HG03103 (cell line): ENCODE measurements at regions not wholly inside any gene's neighbourhood (a gene's known extent, or its start where the extent isn't known, plus 50 kb on each side); places are given as distances from the start of the nearest gene placed in this dataset.
A peak's percentile ranks its signal among the peaks of the same experiment; 100 is the strongest.

Experiments used
- ATAC-seq: cut with Tn5 transposase; IDR thresholded peaks from one replicate; pipeline ENCODE4 v1.9.1; 2021; ENCODE audit warnings: low read depth; ENCODE audit not compliant: unreplicated experiment

DNA sequence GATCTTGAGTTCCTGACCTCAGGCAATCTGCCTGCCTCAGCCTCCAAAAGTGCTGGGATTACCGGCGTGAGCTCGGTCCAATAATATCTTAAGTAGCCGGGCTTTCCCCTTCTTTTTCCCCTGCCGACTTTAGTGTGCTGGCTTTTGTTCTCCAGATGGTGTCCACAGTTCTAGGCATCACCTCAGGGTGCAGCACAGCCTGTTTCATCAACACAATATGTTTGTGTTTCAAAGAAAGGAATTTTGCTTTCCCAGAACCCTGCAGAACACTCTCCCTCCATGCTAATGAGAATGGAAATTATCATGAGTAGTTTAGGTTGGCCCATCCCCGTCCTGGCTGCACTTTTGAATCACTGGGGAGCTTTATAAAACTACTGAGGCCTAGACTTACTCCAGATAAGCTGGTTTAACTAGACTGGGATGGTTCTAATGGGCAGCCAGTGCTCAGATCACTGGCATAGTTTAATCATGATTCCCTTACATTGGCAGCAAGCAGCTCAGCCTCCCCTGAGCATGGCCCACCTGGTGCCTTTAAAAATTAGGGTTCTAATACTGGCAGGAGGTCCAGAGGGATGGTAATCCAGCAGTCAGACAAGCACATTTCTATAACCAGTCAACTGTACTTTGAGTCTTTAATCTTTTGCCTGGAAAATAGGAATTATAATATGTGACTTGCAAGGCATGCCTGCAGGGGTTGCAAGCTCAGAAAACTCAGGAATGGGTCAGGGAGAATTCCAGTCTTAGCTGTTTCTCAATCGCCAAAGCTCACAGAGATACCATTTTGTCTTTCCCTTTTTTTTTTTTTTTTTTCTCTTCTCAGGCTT, 127.6 kb upstream of the RASGRP1 start:
- ATAC-seq: no peak

DNA sequence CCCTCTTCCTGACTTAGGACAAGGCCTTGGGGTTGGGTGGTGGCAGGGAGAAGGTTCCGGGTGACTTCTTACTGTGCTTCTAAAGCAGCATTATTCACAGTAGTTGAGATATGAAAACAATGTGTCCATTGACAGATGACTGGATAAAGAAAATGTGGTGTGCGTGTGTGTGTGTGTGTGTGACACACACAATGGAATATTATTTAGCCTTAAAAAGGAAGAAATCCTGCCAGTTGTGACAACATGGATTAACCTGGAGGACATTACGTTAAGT, 128.1 kb upstream of the RASGRP1 start:
- no peak for ATAC-seq

DNA sequence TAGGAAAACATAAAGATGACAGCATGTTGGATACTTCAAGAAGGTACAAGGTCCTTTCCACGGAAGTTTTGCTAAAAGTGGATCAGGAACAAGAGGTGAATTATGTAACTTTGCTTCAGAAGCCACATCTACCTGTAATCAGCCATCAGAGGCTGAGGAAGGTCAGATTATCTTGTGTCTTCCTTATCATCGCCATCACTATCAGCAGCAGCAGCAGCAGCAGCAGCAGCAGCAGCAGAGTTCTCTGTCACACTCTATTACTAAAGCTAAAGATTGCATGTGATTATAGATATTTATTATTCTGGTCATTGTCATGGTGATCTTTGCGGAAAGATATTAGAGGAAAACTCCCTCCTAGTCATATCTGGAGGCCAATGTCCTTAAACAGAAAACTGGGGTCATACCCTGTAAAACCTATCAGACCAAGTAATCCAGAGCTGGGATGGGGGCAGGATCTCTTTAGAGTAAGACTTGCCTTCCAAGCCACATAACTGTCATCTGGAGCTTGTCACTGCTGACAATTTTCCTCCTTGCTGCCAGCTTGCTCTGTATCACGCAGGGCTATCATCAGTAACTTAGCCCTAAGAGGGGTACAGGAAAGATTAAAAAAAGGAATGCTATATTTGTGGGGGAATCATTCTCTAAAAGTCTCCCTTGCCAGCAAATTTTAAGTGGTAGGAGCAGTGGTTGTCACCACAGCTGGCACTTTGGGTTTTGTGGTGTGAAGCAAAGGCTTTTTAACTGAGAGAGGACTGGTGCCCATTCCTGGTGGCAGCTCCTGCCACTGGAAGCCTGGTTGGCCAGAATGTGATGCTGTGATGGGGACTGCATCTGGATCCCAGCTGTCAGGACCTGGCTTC, 130.9 kb upstream of the RASGRP1 start:
- no peak for ATAC-seq

DNA sequence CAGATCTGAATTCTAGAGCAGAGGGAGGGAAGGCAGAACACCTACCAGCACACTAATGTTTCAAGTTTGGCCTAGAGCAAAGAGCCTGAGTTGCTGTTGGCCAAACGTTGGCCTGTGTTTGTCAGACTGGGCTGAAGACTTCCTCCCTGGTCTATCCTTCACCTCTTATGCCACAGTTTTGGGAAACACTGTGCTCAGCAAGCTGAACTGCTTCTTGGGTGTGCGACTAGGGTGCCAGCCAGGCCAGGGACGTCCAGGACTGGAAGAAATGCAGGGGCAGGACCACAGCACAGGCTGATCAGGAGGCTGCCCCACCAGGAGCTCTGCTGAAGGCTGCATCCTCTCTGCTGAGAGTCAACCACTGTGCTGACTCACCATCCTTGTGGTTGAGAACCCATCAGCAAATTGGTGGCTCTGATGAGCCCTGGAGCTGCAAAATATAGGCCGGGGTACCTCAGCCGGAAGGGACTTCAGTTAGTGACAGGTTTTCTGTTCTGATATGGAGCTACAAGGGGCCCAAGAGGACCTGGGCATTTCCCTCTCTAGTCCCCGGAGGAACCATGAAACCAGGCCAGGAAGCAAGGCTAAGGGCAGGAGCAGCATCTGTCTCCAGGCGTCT, 131.6 kb upstream of the RASGRP1 start:
- ATAC-seq: peak; percentile 53

DNA sequence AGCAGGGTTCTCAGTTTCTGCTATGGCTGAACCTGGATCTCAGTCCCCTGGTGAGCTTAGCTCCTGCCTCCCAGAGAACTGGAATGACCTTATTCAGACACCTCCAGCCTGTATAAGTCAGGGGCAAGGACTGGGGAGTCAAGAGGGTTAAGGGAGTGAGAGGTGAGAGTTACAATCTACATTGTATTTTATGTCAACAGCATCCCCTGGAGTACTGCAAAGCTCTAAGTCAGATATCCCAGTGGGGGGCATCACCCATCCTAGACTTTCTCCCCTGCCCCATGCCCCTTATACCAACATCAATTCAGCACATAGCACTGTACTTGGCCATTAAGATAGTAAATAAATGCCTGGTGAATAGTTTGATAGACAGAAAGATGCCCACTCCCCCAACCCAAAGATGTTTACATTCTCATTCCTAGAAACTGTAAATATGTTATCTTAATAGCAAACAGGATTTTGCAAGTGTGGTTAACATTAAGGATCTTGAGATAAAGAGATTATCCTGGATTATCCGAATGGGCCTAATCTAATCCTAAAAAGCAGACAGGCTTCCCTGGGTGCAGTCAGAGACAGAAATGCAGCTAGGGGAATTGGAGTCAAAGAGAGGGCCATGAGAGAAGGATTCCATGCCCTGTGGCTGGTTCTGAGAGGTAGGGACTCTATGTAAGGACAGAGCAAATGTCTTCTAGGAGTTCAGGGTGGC, 132.3 kb upstream of the RASGRP1 start:
- ATAC-seq: no peak

DNA sequence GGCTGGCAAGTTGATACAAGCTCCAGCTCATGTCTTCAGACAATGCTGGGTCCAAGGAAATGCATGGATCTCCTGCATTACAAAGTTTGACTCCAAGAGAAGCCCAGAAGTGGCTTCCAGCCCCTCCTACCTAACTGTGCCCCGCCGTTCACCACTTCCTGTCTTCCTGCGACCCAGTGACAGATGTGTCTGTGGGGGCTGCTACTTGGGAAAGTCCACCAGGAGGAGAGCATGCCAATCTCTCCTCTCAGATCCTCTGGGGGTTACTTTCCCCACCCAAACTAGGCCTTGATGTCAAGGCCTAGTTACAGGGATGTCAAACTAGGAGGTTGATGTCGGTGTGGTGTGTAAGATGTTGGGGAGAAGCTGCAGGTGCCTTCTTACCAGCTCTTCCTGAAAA, 133.6 kb upstream of the RASGRP1 start:
- ATAC-seq: no peak

DNA sequence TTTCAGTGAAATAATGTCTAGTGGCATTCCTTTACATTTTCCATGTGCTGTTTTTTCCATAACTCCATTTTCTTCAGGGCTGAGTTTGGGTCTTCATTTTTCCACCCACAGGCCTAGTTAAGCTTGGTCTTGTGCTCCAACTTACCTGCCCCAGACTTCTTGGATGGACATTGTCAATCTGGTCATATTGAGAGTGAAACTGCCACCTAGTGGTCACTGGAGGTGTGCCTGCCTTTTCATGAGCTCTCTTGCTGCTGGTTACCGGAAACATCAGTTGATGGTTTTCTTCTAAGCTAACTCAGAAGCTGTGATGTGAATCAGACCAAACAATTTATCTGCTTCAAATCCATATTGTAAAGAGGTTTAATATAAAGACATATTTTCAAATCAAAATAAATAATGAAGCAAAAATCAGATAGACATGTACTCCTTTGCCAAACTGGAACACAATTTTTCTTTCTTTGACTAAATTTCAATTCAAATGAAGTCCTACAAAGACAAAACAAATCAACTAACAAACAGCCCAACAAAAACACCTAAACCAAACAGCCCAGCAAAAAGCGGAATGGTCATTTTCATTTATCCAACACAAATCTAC, 135.1 kb upstream of the RASGRP1 start:
- ATAC-seq: peak; percentile 55

DNA sequence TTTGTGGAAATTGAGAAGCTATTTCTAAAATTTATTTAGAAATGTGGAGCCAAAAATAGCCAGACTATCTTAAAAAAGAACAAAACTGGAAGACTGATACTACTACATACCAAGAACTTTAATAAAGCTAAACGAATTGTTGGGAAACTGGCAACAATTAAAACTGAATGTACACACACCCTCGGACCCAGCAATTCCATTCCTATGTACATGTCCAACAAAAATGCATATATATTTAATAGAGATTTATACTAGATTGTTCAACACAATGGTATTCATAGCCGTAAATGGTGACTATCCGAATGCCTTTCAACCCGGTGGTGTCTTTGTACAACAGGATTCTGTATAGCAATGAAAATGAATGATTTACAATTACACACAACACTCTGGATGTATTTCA, 136.5 kb upstream of the RASGRP1 start:
- no peak for ATAC-seq

DNA sequence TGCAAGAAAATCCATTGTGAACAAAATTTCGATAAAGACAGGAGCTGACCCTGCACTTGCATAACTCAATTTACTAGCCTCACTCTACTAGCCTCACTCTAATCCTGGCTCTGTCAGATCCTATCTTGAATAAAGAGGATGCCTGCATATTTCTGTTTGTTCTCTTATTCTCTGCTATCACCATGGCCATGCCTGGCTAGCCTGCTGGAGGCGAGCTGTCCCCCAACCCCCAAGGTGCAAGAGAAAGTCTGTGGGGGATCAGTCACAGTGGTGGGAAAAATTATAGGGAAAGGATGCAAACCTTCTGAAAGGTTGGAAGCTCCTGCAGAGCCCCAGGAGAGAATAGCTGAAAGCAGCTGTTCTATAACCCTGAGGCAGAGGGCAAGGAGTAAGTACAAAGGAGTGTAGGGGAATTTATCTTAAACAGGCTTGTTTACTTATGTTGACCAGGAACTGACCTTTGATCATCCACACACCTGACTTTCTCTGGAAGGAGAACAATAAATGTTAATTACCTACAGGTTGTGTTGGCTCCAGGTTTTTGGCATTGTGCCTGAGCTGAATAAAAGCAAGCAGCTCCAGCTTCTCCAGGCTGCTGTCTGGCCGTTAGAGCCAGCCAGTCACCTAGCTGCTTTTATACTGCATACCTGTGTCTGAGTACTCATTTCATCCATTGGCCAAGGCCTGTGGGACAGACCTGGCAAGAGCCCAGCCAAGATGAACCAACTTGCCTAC, 137.7 kb upstream of the RASGRP1 start:
- ATAC-seq: no peak

DNA sequence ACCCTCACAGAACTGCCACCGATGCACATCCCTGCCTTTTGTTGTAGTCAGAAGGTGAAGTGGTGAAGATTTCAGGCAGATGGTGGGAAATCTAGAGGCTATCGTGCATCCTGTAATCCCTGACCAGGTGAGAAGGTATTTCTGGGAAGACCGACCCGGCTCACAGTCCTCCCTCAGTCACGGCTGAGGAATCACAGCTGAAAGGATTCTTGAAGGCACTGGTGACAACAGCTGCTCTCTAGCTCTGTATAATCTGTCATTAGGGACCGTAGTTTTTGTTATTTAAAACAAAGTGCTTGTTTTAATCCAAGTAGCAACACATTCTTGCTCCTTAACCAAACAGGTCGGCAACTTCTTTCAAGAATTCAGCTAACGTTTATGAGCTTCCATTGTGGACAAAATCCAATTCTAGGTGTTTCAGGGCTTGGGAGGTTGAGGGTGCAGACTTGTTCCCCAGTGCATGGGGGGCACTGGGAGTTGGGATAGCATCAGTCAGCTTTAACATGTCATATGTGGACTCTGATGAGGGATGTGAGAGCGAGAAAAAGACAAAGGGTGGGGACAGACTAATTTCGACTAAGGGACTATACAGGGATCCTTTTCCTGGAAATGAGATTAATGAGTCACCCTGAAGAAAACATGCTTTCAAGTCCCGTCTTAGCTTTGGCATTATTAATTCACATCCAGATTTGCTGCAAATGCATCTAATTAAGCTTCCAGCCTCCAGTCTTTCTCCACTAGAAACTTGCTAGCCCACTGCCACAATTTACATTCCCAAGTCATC, 141.0 kb upstream of the RASGRP1 start:
- no peak for ATAC-seq

DNA sequence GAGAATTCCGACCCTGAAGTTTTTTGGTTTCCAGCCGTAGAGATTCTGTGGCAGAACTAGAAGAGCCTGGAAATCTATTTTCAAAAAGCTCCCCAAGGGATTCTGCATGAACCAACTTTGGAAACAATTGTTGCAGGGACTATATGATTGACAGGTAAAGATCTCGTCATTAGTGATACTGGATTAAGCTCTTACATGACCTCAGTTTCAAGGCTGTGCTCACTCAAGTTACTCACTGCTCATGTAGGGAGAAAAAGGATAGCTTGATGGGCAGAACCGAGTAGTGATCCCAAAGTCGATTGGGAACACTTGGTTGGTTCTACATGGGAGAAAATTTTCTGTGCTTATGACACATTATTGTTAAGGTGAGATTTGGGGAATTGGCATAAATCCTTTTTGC, 142.3 kb upstream of the RASGRP1 start:
- ATAC-seq: no peak

DNA sequence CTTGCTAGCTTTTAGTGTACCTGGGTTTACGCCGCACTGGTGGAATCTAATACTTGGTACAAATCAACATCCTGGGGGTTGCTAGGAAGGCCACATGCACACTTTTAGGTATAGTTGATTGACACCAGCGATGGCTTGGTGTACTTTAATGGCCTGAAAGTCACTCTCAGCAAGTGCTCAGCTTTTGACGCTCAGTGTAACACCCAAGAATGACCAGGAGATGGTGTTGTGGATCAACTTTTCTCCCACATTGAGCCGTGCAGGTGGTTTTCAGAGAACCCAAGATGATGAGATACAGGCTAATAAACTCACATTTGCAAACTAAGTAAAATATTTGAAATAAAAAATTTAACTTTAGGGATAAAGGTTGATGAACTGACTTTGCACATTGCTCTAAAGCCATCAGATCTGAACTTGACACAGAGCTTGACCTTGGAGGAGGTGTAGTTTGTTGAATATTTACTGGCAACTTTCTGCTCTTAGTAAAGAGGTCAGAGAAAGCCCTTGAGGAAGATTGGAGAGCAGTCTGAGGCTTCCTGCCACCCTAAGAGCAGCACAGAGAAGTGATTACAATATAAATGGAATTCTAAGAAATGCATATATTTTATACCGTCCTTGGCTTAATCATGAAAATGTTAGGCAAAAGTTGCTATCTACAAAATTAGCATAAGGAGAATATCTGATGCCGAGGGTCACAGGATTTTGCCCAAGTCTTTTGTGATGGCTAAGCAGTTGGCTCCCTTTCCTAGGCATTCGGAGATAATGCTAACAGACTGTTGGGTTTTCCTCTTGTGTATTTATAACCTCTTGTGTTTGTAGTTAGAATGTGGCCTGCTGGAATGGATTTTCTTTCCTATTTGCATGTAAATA, 143.4 kb upstream of the RASGRP1 start:
- ATAC-seq: peak; percentile 88

DNA sequence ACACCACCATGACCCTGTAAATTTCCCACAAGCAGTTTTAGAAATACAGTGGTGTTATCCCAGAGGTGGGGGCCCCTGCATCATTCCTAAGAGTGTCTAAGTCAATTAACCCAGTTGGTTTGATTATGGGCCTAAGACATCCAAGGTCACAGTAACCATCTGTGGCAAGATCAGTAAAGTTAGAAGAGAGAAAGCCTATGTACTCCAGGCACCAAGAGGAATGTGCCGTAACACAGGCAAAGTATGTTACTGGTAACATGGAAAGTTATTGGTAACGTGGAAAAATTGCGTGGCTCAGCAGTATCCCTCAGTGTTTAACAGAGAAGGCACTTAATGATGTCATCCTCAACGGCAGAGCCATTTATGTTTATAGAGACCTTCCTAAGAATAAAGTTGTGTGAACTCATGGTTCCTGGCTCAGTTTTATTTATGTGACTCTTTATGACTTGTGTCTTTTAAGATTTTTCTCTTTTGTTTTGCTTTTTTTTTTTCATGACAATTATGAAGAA, 144.1 kb upstream of the RASGRP1 start:
- ATAC-seq: no peak

DNA sequence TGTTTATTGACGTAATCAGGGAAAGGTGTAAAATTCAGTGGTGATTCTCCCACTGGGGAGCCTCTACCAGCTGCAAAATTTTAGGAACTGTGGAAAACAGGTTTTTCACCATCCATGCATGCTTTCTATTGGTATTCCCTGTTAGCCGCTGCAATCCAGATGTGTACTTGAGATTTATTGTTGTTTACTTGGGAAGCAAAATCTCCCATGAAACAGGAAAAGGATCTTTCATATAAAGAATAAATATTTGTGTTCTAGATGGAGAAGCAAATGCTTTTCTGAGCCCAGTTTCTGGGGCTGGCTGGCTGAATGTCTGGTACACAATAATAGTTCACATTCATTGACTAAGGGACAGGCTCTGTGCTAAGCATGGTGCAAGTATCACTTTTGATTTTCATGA, 144.6 kb upstream of the RASGRP1 start:
- no peak for ATAC-seq

DNA sequence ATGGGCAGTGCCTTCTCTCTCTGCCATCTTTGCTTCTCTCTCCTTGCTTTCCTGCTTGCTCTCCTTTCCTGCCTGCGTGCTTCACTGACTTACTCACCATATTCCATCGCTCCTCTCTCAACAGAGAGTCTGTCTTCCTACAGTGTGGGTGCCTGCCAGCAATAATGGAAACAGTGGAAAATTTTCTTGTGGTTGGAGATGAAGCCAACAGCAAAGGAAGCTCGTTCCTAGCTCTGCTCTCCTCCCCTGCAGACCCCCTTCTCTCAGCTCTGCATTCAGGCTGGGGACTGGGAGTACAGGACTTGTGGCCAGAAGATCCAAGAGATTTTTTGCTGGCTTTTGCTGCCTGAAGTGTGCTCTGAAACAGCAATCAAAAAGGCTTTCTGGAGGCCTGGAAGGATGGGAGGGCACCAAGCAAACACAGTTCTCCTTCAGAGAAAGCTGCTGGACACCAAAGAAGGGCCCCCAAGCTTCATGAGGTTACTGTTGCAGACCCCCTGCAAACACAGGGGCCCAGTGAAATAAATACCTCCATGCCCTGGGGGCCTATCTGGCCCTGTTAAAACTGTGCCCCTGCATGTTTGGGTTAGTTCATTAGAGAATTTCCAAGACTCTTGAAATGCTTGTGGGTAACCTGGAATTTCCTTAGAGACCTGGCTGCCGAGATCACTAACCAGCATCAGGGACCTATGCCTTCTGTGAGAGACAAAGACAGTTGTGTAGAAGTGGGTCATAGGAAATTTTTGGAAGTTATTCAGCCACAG, 149.9 kb upstream of the RASGRP1 start:
- no peak for ATAC-seq

DNA sequence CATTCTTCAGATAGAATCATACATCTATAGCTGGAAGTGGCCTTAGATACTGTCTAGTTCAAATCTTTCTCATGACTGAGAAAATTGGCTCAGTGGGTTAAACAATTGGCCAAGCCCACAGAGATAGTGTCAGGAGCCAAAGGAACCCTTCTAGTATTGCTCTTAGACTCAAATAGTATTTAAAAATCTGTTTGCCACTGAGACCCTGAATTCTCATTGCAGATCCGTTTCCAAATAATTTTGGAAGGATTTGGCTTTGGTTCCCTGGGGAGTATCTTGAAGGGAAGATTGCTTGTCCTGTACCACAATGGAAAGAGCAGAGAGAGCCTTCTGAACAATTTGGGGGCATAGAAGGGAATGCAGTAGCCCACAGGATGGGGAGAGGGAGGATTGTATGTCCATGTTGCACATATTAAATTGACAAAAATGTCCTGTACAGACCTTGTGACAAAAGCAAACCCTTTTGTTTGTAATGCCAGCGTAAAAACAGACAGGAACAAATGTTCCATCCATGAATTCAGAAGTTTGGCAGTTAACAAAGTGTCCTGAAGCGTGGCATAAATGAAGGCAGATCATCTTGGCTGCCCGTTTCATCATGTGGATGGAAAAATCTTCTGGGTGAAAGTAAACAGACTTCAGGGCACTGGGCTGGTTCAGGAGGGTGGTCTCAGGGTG, 156.4 kb upstream of the RASGRP1 start:
- ATAC-seq: no peak

DNA sequence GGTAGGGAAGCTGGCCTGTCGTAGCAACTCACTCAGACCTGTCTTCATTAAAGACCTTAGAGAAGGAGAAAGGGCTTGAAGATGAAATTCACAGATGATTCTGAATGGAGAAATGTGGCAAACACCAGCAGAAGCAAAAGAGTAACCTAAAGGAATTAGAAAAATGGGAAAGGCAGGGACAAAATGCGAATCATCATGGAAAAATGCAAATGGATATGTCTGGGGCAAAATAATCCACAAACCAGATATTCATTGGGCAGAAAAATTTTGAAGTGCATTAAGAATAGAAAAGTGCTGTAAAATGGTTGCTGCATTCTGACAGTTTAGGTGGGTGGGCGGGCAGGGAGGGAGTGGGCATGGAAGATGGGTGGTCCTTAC, 156.9 kb upstream of the RASGRP1 start:
- ATAC-seq: no peak
